ENCODE measurements at regions not wholly inside any gene's neighbourhood (a gene's known extent, or its start where the extent isn't known, plus 50 kb on each side); places are given as distances from the start of the nearest gene placed in this dataset.

DNA sequence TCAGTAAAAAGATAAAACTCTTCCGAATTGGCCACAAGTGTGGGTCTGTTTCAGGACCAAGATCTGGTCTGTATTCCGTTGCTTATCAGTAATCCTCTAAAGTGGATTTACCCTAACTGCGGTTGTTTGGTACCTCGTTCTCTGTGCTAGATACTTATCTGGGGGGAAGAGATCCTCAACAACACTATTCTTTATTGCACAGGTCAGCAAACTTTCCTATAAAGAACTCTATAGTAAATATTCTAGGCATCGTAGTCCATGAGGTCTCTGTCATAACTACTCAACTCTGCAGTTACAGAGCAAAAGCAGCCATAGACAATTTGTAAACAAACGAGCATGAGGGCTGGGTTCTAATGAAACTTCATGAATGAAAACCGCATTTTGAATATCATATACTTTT, 335.8 kb upstream of the KIF2A start:
- intact Hi-C loops (cut with DNase I) = no loop called here
- ATAC-seq (no peak), DNase-seq (no peak)
- Histone ChIP-seq H3K4me3 (no peak overlapping the region), H3K4me1 (no peaks in the 10 kb centered on the region), H3K9me3 (no peaks in the 10 kb centered on the region), H3K36me3 (no peaks in the 10 kb centered on the region), H3K27me3 (no peaks in the 10 kb centered on the region), H3K27ac (no peak overlapping the region)
- TF ChIP-seq, protein P1, sequence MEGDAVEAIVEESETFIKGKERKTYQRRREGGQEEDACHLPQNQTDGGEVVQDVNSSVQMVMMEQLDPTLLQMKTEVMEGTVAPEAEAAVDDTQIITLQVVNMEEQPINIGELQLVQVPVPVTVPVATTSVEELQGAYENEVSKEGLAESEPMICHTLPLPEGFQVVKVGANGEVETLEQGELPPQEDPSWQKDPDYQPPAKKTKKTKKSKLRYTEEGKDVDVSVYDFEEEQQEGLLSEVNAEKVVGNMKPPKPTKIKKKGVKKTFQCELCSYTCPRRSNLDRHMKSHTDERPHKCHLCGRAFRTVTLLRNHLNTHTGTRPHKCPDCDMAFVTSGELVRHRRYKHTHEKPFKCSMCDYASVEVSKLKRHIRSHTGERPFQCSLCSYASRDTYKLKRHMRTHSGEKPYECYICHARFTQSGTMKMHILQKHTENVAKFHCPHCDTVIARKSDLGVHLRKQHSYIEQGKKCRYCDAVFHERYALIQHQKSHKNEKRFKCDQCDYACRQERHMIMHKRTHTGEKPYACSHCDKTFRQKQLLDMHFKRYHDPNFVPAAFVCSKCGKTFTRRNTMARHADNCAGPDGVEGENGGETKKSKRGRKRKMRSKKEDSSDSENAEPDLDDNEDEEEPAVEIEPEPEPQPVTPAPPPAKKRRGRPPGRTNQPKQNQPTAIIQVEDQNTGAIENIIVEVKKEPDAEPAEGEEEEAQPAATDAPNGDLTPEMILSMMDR (IDR thresholded peaks at IDR 0.05) = no peak

DNA sequence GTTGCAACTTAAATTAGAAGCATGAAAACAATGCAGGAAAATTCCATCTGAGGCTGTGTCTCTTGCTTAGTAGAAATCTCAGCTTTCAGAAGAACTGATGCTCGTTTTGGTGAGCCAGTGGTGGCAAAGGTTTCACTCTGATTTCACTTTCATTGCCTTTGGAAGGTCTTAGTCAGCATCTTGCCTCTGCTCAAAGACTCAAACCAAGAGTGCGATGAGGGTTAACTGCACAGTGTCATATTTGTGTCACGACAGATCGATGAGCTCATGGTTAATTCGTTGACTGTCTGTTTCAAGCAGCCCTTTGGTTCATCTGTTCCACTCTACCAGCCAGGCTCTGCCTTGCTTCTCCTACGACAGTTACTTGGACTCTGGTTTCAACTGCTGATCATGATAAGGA, 331.3 kb upstream of the KIF2A start:
- Histone ChIP-seq H3K27me3 (no peaks in the 10 kb centered on the region), H3K27ac (no peak overlapping the region), H3K4me3 (no peak overlapping the region), H3K36me3 (no peaks in the 10 kb centered on the region), H3K9me3 (no peaks in the 10 kb centered on the region), H3K4me1 (no peaks in the 10 kb centered on the region)
- DNase-seq = no peak
- ATAC-seq = no peak
- intact Hi-C loops (cut with DNase I) = no loop called here
- TF ChIP-seq, protein P1 (IDR thresholded peaks at IDR 0.05) = no peak

DNA sequence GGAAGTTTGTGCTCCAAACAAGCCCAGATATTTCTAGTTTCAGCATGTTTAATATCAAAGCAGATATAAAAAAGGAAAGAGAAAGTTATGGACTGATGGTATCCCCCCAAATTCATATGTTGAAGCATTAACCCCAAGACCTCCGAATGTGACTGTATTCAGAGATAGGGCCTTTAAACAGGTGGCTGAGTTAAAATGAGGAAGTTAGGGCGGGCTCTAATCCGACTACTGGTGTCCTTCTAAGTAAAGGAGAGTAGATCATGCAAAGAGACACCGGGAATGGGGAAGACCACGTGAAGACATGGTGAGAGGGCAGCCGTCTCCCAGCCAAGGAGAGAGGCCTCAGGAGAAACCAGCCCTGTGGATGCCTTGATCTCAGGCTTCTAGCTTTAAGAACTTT, 324.1 kb upstream of the KIF2A start:
- H3K4me3 ChIP-seq = no peak overlapping the region
- no peak for DNase-seq
- no peaks in the 10 kb centered on the region for H3K27me3 ChIP-seq
- intact Hi-C loops (cut with DNase I) = no loop called here
- TF ChIP-seq, protein P1 (IDR thresholded peaks at IDR 0.05) = no peak
- ATAC-seq = no peak
- H3K27ac ChIP-seq = no peak overlapping the region
- H3K9me3 ChIP-seq = peaks cover 0 to 8% of the 10 kb centered on the region in 2 donors
- no peaks in the 10 kb centered on the region for H3K36me3 ChIP-seq
- H3K4me1 ChIP-seq = no peaks in the 10 kb centered on the region

DNA sequence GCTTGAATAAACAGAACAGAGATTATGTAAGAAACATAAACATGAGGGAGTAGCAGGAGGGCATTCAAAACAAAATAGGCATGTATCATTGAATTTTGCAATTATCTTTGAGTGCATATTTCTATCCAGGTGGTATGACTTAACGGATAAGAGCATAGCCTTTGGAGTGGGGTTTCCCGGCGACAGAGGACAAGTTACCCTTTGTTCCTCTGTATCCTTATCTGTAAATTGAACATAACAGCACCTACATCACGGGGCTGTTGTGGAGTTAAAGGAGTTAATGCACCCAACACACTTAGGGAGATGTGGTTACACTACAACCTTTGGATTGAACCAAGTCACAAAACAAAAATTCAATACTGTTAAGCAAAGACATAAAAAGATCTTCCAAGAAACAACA, 314.6 kb upstream of the KIF2A start:
- Histone ChIP-seq H3K27ac (no peak overlapping the region), H3K9me3 (peaks cover 0 to 9% of the 10 kb centered on the region in 2 donors), H3K4me3 (no peak overlapping the region), H3K4me1 (no peaks in the 10 kb centered on the region), H3K27me3 (no peaks in the 10 kb centered on the region), H3K36me3 (no peaks in the 10 kb centered on the region)
- intact Hi-C loops (cut with DNase I) = no loop called here
- TF ChIP-seq, protein P1 (IDR thresholded peaks at IDR 0.05) = no peak
- no peak for ATAC-seq
- no peak for DNase-seq

DNA sequence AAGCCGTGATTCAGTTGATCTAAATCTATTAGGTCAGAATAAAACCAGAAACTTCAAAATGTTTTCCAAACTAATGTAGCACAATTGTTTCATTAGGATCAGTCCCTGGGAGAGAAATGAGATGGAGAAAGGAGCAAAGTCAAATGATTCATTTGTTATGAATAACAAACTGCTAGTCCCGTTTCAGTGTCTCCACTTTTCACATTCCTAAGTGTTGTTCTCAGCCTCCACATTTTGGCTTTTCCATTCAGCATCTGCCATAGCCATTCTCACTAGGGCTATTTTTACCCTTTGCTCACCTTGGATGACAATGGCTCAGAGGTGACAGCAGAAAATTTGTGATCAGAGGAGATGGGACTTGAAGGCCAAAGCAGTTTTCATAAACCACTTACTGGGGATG, 314.1 kb upstream of the KIF2A start:
- H3K9me3 ChIP-seq = peaks cover 0 to 5% of the 10 kb centered on the region in 2 donors
- no peak overlapping the region for H3K27ac ChIP-seq
- TF ChIP-seq, protein P1 (IDR thresholded peaks at IDR 0.05) = no peak
- ATAC-seq (no peak), DNase-seq (no peak)
- intact Hi-C loops (cut with DNase I) = no loop called here
- H3K36me3 ChIP-seq = no peaks in the 10 kb centered on the region
- H3K4me1 ChIP-seq = no peaks in the 10 kb centered on the region
- no peak overlapping the region for H3K4me3 ChIP-seq
- no peaks in the 10 kb centered on the region for H3K27me3 ChIP-seq
